ENCODE measurements at regions not wholly inside any gene's neighbourhood (a gene's known extent, or its start where the extent isn't known, plus 50 kb on each side); places are given as distances from the start of the nearest gene placed in this dataset.

Small RNAs in the stretch of these regions (small RNA-seq; reads per million reads assigned to genes)
- gene AC008740.2, result 0 reads per million in 3 donors
